Skin epidermis (tissue), 12 donors: ENCODE measurements at regions not wholly inside any gene's neighbourhood (a gene's known extent, or its start where the extent isn't known, plus 50 kb on each side); places are given as distances from the start of the nearest gene placed in this dataset.
"Not testable (repeated sequence)": the region's sequence is repeated elsewhere in the genome, so short reads cannot be mapped to it uniquely, and the experiment has no call there.

Source experiments
- H3K27ac ChIP-seq, 21 experiments: fragments of 200-600 bp; sonication (generic) in 11 of 21; one replicate each; pipeline ENCODE4 v1.5.0; 2020; ENCODE audit warnings: mild to moderate bottlenecking in 3 of 21, inconsistent platforms in 2 of 21, moderate library complexity in 2 of 21
- H3K4me3 ChIP-seq, 7 experiments: fragments of 200-600 bp; sonication (generic) in 2 of 7; one replicate each; pipeline ENCODE4 v1.5.0; 2020; ENCODE audit warnings: inconsistent platforms in 2 of 7, mild to moderate bottlenecking in 2 of 7, moderate library complexity in 1 of 7

GRCh38 chr2:65782996-65783650, 350.7 kb upstream of the SPRED2 start:
- no peak overlapping the region for H3K4me3 ChIP-seq
- H3K27ac ChIP-seq: no peak overlapping the region

- Histone ChIP-seq H3K27ac (no peak overlapping the region), H3K4me3 (no peak overlapping the region)
These were observed 349.8 kb upstream of the SPRED2 start for GRCh38 chr2:65782186-65782585.

- Histone ChIP-seq H3K27ac (no peak overlapping the region), H3K4me3 (no peak overlapping the region)
These were observed 349.4 kb upstream of the SPRED2 start for GRCh38 chr2:65781756-65782155.

GRCh38 chr2:65779021-65779420, 346.6 kb upstream of the SPRED2 start:
- no peak overlapping the region for H3K4me3 ChIP-seq
- H3K27ac ChIP-seq: no peak overlapping the region

- no peak overlapping the region for H3K4me3 ChIP-seq
- no peak overlapping the region for H3K27ac ChIP-seq
These were observed 345.7 kb upstream of the SPRED2 start for GRCh38 chr2:65778137-65778536.

DNA sequence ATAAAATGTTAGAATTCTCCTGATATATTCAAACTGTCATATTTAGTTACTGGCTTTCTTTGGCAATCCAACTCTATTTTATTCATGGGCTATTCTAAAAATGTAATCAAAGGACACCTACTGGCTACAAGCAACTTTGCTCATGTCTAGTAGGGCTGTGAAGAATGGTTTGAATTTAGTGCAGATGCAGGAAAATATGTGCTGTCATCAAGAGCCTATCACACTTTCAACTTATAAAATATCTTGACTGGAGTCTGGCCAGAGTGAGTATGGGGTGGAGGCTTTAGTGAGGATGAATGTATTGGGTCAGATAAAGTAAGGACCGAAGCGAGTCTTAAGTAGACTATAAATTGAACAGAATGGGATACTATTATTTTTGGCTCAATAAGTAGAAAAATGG, 343.4 kb upstream of the SPRED2 start:
- Histone ChIP-seq H3K27ac (no peak overlapping the region), H3K4me3 (no peak overlapping the region)

GRCh38 chr2:65767946-65768345, 335.5 kb upstream of the SPRED2 start:
- H3K27ac ChIP-seq: no peak overlapping the region

GRCh38 chr2:65766768-65767267, 334.4 kb upstream of the SPRED2 start:
- Histone ChIP-seq H3K4me3 (no peak overlapping the region), H3K27ac (no peak overlapping the region)

More at GRCh38 chr2:65767946-65768345, 335.5 kb upstream of the SPRED2 start:
- H3K4me3 ChIP-seq: no peak overlapping the region

DNA sequence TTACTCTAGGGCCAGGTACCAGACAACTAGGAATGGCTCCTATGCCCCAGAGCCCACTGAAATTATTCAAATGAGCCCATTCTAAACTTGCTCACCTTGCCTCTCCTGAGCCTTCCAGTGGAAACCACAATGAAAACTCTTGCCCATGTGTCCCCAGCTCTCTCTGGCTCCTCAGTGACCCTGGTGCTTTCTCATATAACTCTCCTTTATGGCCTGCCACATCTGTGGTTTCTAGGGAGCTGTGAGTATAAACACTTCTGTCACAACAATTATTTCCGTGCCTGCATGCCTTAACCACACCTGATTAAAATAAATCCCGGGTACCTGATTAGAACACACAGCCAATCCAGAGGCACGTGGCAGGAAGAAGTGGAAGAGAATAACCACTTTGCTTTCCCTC, 333.0 kb upstream of the SPRED2 start:
- Histone ChIP-seq H3K4me3 (no peak overlapping the region), H3K27ac (no peak overlapping the region)

GRCh38 chr2:65762068-65762467, 329.7 kb upstream of the SPRED2 start:
- no peak overlapping the region for H3K27ac ChIP-seq

DNA sequence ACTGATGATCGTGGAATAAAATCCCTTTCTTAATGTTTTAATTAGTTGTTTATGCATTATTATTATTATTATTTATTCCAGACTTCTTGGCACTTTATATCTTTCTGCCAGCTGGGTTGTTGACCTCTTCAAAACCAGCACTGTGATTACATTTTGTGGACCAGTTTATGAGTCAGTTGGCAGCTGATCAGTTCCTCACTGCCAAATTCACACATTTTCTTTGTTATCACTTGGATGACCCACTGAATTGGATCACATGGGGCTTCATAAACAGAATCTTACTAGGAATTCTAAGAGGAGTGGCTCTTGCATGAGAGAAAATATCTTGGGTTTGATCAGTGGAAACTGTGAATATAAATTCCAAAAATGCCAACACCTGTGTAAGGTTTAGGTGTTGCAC, 321.8 kb upstream of the SPRED2 start:
- no peak overlapping the region for H3K27ac ChIP-seq

More at GRCh38 chr2:65762068-65762467, 329.7 kb upstream of the SPRED2 start:
- H3K4me3 ChIP-seq: no peak overlapping the region

GRCh38 chr2:65751408-65751807, 319.0 kb upstream of the SPRED2 start:
- H3K4me3 ChIP-seq: no peak overlapping the region
- H3K27ac ChIP-seq: no peak overlapping the region

More for the DNA sequence above, 321.8 kb upstream of the SPRED2 start:
- no peak overlapping the region for H3K4me3 ChIP-seq

GRCh38 chr2:65749545-65749944, 317.1 kb upstream of the SPRED2 start:
- Histone ChIP-seq H3K27ac (peak overlapping the region in 2 of 21 experiments; percentile 11 to 25), H3K4me3 (no peak overlapping the region)

GRCh38 chr2:65747875-65748274, 315.5 kb upstream of the SPRED2 start:
- H3K4me3 ChIP-seq, H3K27ac ChIP-seq: not testable (repeated sequence)

DNA sequence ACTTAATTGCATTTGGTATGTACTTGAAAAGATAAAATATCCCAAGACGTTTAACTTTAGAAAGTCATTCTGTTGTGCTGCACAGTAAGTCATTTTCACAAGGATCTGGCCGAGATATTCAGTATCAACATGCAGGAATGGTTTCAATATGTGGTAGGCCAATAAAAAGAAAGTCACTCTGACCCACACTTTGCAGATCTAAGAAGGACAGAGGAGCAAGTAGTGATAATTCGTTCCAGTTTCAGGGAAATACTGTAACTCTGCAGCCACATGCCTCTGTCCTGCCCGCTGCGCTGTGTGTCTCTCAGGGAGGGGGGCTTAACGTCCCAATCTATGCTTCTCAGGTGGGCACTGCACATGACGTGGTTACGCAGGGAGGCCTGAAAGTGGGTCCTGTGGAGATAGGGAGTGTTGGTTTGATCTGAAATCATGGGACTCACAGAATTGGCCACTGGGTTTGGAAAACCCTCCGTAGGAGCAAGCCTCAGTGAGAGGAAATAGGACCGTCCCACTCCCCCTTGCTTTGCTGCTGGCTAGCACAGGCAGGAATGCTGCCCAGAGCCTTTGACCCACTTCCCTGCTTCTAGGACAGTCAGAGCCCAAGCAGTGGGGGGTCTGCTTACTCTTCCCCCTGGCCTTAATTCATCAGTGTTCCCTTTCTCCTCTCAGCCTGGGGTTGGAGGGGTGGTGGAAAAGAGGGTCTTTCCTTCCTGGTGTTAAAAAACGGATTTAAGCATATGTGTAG, 314.7 kb upstream of the SPRED2 start:
- no peak overlapping the region for H3K4me3 ChIP-seq
- peak overlapping the region in 3 of 21 experiments; percentile 15 to 56 (median 38) for H3K27ac ChIP-seq

DNA sequence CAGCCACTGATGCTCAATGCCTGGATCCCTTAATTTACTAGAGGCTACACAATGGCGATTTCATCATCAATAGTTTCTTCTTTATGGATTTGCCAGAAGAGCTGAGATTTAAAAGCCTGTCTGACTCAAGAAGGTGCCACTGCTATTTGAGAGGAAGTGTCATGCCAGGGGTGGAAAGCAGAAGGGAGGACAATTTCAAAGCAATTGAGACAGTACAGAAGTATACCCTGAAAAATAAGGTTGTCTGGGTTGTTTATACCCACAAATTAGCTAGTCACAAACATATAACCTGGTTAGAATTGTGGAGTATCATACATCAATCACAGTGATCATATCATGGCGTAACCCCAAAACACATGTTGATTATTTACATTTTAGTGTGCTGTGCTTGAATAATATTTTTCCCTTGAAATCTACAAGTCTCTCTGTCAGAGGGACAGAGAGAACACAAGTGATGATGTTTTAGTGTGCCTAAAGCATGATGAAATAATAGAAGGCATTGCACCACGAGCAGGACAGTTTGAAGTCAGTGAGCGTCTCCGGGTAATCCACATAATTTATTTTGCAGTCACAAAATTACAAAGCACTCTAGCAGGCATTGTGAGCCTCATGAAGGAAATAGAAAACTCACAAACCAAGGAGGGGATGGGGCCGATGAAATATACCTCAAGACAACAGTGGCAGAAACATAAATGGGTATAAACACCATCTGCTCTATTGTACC, 312.2 kb upstream of the SPRED2 start:
- Histone ChIP-seq H3K4me3 (no peak overlapping the region), H3K27ac (no peak overlapping the region)

DNA sequence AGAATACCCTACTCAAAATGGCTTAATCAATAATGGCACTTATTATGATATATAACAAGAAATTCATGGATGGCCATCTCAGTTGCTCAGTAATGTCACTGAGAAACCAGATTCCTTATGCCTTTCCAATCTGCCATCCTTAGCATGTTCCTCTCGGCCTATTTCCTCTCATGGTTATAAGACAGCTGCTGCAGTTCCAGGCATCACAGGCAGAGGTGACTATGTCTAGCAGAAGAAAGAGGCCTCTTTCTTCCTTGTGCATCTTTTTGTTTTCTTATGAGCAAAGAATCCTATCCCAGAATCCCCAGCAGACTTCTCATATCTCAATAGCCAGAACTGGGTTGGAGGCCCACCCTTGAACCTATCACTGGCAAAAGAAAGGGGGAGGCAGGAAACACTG, 310.6 kb upstream of the SPRED2 start:
- Histone ChIP-seq H3K4me3 (no peak overlapping the region), H3K27ac (no peak overlapping the region)

DNA sequence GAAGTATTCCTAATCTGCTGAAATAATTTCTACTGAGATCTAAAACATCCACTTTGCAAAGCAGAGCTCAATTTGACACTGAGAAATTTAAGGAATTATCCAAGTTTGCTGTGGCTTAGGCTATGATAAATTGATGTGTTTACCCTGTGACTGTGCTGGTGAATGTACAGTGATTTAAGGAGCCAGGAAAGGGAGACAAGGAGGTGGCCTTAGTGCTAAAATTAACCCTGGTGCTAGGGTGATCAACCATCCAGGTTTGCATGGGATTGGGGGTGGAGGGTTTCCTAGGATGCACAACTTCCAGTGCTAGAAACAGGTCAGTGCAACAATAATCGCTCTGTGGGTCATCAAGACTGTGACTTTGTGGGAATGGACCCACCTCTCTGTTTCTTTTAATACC, 307.5 kb upstream of the SPRED2 start:
- H3K4me3 ChIP-seq: no peak overlapping the region
- no peak overlapping the region for H3K27ac ChIP-seq

DNA sequence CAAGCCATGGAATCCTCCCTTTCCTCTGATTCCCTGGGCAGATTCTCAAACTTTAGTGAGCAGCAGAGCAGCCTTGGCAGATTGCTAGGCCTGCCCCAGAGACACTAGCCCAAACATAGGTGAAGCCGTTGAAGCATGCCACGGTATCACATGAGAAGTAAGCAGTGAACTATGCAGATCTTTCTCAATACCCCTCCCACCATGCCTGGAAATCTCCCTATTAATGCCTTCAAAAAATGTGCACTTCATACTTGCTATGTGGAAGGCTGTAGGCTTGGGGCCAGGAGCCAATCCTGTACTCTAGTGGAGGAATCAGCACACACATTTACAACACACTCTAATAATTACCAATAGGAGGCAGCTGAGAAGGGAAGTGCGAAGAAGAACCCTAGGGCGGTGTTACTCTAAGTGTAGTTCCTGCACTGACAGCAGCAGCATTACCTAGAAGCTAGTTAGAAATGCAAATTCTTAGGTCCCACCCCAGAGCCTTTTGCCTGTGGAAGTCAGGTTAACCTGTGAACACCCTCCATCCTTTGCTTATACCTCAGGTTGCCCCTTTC, 305.1 kb upstream of the SPRED2 start:
- no peak overlapping the region for H3K27ac ChIP-seq

DNA sequence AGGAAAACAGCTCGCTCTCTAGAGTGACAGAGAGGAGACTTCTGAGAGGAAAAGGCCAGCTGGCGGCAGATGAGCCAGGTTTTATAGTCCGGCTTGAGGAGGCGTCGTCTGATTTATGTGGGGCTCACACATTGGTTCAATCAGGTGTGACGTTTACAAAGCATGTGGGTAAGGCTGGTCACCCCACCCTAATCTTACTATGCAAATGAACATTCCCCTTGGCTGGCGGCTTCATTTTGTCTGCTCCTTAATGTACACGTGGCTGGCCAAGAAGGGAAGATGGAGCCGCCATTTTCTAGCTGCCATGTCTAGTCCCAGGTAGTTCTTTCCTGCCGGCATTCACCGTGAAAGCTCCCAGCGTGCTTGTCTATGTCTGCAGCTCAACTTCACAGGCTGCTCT, 299.1 kb upstream of the SPRED2 start:
- Histone ChIP-seq H3K27ac (no peak overlapping the region), H3K4me3 (no peak overlapping the region)

More for the DNA sequence above, 305.1 kb upstream of the SPRED2 start:
- no peak overlapping the region for H3K4me3 ChIP-seq
